ENCODE measurements at regions not wholly inside any gene's neighbourhood (a gene's known extent, or its start where the extent isn't known, plus 50 kb on each side); places are given as distances from the start of the nearest gene placed in this dataset.

- FAIRE-seq (no peak), DNase-seq (ENCODE audit: extremely low read depth in 1 of 4, low spot score in 3 of 4) (no peak), ATAC-seq (no peak)
- no peaks in the 10 kb centered on the region for H3K79me2 ChIP-seq (ENCODE audit: control insufficient read depth, insufficient read depth, low read length)
- no peak overlapping the region for H3K27ac ChIP-seq (ENCODE audit: extremely low read depth, low read depth, low read length)
- H3K27me3 ChIP-seq (ENCODE audit: control insufficient read depth in 2 of 2, insufficient read depth in 2 of 2, low read length in 2 of 2): peaks cover 23 to 36% of the 10 kb centered on the region in 2 experiments
- no peak overlapping the region for H3K9ac ChIP-seq (ENCODE audit: insufficient read depth in 1 of 2, low read depth in 2 of 2, low read length in 2 of 2)
- ChIA-PET CTCF (ENCODE audit: low intra/inter-chr PET ratio) (no interaction called here), POLR2A (no interaction called here)
- no peaks in the 10 kb centered on the region for H4K20me1 ChIP-seq (replicated peaks; ENCODE audit: control insufficient read depth, insufficient read depth, low read length)
- H3K4me3 ChIP-seq: no peak overlapping the region
- intact Hi-C loops (cut with micrococcal nuclease) (no loop called here), in situ Hi-C loops (cut with MboI) (no loop called here)
- WGBS (ENCODE audit: insufficient coverage, low coverage, missing lambda C conversion rate): 4% methylated on average over 8 of the region's 8 CpGs
- H3K4me1 ChIP-seq (replicated peaks in 1 of 2; ENCODE audit: control insufficient read depth in 2 of 2, insufficient read depth in 2 of 2, low read length in 2 of 2): no peaks in the 10 kb centered on the region
- H3K9me1 ChIP-seq (ENCODE audit: control insufficient read depth, insufficient read depth, low read length): no peaks in the 10 kb centered on the region
- H3K36me3 ChIP-seq (ENCODE audit: control insufficient read depth, insufficient read depth, low read length): no peaks in the 10 kb centered on the region
- H2AFZ ChIP-seq (ENCODE audit: low read depth, low read length): no peak overlapping the region
- H3K9me3 ChIP-seq (replicated peaks; ENCODE audit: control insufficient read depth, insufficient read depth, low read depth, low read length): no peaks in the 10 kb centered on the region
- H3K4me2 ChIP-seq (ENCODE audit: insufficient read depth, low read length): no peak overlapping the region
- BruUV-seq (replicated peaks): no TSS peak
- no peak for TF ChIP-seq MAFG (tag; conservative IDR thresholded peaks at IDR 0.05)
- no peak for TF ChIP-seq ZKSCAN1 (IDR thresholded peaks at IDR 0.05; ENCODE audit: low read depth, low read length)
- no peak for TF ChIP-seq DEAF1 (CRISPR knock-in tag; IDR thresholded peaks at IDR 0.05)
- TF ChIP-seq PHF8 (IDR thresholded peaks at IDR 0.05; ENCODE audit: borderline replicate concordance, low read length): no peak
- no peak for TF ChIP-seq BCLAF1 (IDR thresholded peaks at IDR 0.05; ENCODE audit: borderline replicate concordance in 1 of 2, control insufficient read depth in 1 of 2, low read depth in 2 of 2, low read length in 1 of 2)
- TF ChIP-seq LCOR (CRISPR knock-in tag; IDR thresholded peaks at IDR 0.05): no peak
- no peak for TF ChIP-seq ZBTB26 (CRISPR knock-in tag; IDR thresholded peaks at IDR 0.05)
- TF ChIP-seq E2F4 (CRISPR knock-in tag; IDR thresholded peaks at IDR 0.05; ENCODE audit: low read depth): no peak
- TF ChIP-seq LEF1 (IDR thresholded peaks at IDR 0.05): no peak
- TF ChIP-seq ZFP91 (CRISPR knock-in tag; IDR thresholded peaks at IDR 0.05): no peak
- no peak for TF ChIP-seq PCBP1 (IDR thresholded peaks at IDR 0.05; ENCODE audit: low read depth, low read length, poor library complexity, severe bottlenecking)
- no peak for TF ChIP-seq JUNB (CRISPR knock-in tag; conservative IDR thresholded peaks at IDR 0.05)
- no peak for TF ChIP-seq CSDE1 (IDR thresholded peaks at IDR 0.05)
- no peak for TF ChIP-seq BRD4 (IDR thresholded peaks at IDR 0.05)
- TF ChIP-seq SPI1 (IDR thresholded peaks at IDR 0.05; ENCODE audit: borderline replicate concordance, low read depth, low read length): no peak
Observed at GRCh38 chr17:31654936-31655335, 204.1 kb downstream of the COPRS start.
